ENCODE measurements at regions not wholly inside any gene's neighbourhood (a gene's known extent, or its start where the extent isn't known, plus 50 kb on each side); places are given as distances from the start of the nearest gene placed in this dataset.

DNA sequence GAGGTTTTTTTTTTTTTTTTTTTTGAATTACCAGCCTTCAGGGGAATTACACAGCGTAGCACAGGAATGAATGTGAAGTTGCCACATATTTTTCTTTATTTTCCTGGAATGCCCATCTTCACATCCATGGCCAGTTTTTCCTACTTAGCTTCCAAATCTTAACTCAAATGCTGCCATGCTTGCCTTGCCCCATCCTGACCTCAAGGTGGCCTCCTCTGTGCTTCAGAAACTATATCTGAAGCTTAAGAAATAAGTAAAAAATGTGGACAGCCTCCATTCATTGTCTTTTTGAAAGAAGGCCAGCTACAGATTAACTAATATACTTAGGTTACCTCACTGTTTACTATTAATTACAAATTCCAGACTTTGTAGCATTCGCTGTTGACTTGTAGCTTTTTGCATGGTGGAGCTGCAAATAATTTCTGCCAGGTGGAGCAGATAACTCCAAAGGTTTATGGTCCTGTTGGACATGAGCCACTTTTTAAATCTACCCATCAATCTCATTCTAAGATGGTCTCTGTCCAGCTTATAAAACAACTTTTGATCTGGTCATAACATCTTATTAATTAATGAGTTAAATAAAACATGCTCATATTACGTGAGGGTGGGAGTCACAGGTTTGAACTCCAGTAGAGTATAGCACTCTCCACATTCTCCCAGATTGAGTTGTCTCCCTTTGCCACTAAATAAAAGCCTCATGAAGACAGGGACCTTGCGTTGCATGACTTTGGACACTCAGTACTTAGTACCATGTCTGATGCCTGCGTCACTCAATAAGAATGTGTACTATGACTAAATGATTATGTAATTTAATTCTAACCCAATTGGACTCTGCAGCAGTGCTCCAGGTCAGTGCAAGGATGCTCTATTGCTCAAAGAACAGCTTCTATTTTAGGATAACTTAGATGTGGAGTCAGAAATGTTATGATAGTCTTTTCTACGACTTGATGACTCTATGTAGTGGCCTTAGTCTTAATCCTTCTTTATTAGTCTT is 678.6 kb upstream of the CITED2 start:
- intact Hi-C loops (cut with micrococcal nuclease), result no loop called here

- intact Hi-C loops (cut with micrococcal nuclease), result no loop called here
Observed at GRCh38 chr6:140051521-140052512, 677.4 kb upstream of the CITED2 start.

DNA sequence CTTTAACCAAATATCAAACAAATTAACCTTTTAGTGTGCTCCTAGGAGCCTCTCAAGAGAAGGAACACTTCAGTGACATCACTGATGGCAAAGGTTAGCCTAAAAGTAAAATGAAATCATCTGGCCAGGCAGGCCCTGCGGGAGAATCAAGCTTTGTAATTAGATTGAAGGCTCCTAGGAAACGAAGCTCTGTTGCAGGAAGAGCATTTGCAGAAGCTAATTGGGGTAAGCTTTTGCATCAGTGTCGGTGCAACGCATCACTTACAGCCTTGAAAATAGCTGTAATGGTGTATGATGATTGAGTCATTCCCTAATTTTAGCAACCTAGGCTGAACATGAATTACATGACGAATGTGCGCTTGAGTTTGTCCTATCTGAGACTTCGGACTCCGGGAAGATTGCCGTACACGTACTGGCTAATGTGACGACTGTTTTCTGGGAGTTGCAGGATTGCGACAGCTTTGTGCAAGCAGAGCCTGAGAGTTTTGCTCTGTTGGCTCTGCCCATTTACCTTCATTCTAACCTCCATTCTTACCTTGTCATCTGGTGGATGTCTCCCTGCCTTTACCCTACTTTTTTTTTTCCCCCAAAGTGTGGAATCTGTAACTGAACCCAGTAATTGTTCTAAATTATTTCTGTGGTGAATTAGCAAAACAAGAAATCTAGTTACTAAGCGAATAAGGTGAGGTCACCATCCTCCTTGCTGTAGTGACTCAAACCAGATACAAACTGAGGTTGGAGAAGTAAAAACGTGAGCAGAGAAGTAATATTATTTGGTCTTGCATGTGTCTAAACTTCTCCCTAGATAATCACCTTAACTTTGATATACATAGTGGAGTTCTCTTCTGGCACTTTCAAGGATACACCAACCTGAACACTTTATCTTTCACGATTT is 675.9 kb upstream of the CITED2 start:
- intact Hi-C loops (cut with micrococcal nuclease), result no loop called here

GRCh38 chr6:140049251-140049650 is 674.8 kb upstream of the CITED2 start:
- intact Hi-C loops (cut with micrococcal nuclease), result no loop called here

DNA sequence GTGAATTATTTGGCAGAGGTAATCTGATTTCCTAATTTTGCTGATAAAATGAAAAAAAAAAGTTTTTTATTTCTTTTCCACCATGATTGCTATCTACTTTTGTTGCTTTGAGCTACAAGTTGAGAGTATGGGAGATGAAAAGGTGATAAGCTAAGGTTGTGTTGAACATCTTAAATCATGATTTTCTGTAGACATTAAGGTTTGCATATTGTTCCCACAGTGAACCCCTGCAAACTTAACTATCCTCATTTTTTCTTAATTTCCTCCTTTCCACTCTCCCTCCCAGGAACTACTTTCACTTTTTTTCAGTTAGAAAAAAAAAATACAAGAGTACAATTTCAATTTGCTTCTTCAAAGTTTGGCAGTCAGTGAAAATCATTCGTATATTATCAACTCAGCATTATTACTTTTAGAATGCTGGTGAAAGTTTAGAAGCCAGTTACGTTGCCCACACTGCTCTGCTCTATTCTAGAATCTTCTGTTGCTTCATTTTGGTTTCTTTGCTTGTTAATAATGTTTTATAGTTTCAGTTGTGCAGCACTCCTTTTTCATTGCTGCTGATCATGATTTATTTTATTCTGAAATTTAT is 673.8 kb upstream of the CITED2 start:
- intact Hi-C loops (cut with micrococcal nuclease), result no loop called here

DNA sequence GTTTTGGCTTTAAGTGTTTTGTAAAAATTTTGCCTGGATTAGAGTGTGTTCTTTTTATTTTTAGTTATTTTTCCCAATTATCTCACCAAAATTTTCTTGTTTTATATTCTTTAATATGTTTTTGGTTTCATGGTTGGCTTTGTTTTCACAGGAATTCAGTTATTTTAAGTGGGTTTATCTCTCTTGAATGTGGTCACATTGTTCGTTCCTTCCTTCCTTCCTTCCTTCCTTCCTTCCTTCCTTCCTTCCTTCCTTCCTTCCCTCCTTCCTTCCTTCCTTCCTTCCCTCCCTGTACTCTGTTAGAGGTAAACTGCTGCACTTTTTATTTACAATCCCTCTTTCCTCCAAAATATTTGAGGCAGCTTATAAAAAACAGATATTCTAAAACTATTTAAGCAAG is 672.9 kb upstream of the CITED2 start:
- intact Hi-C loops (cut with micrococcal nuclease), result no loop called here

DNA sequence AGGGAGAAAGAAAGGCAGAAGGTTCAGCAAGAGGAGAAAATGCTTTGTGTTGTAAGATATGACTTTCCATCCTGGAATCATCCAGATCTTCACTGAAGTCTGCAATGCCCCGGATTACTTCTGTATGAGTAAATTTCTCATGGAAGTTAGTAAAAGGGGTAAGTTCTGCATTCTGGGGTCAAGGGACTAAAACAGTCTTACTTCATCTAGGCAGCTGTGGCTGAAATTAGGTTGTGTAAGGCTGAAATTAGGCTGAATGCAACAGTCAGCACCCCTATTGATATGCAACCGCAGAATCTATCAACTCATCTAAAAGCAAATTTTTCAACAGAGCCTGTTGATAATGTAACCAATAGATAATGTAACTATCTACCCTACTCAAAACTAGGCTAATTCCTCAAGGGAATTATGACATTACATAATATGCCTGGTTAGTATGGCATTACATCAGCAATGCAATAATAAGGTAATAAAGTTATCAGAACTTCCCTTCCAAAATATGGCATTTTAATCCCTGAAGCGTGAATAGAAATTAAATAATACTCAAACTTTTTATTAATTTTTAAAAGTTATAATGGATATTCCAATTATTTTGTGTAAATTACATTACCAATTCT is 671.7 kb upstream of the CITED2 start:
- intact Hi-C loops (cut with micrococcal nuclease), result no loop called here

DNA sequence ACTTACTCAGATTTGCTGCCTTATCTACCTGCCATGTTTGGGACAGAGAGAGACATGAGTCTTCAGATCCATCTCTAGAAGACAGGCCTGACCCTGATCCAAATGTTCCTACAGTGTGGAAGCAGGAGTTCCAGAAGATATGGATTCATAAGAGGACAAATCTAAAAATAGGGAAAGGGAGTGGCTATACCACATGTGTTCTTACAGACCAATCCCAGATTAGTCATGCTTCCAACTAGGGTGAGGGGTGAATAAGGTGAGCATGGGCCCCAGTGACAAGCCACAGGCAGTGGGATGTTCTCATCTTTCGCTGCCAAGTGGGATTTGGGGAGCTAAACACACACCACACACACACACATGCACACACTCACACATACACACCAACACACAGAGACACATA is 670.7 kb upstream of the CITED2 start:
- intact Hi-C loops (cut with micrococcal nuclease), result no loop called here

- intact Hi-C loops (cut with micrococcal nuclease), result no loop called here
Observed at GRCh38 chr6:140044626-140045025, 670.2 kb upstream of the CITED2 start.

DNA sequence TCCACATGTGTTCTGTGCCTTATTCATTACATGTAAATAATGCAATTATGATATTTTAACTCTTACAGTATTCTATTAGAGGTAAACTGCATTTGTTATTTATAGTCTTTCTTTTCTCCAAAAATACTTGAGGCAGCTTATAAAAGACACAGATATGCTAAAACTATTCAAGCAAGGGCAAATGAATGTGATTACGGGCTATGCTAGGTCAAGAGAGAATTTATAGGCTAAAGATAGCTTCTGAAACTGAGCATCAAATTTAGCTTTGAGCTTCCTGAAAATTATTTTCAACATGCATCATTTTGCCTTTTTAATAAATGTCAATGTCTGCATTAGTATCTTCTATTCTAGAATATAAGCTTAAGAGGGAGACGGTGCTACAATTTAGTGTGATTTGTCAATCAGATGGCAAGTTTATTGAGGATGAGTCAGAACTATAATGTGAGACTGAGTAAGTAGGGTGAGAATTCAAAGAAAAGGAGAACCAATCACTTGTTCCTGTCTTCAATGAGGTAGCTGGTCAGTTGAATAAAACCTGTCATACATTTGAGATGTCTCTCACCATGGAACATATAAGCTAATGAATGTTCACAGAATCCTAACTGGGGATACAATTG is 669.4 kb upstream of the CITED2 start:
- intact Hi-C loops (cut with micrococcal nuclease), result no loop called here

DNA sequence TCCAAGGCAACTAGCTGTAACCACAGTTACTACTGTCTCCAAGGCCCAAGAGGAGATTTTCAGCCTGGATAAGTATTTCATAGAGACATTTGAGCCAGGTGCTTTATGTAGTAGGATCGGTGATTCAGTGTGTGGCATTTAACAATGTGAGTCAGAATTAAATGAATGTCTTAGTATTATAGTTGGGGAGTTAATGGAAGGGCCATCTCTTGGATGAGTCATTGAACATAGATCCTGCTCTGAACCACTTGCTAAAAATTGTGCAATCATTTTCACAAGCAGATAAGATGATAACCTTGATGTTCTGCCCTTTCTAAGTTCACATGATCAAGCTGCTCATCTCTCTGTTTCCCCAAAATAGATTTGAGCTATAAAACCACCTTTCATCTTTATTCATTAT is 668.9 kb upstream of the CITED2 start:
- intact Hi-C loops (cut with micrococcal nuclease), result no loop called here

DNA sequence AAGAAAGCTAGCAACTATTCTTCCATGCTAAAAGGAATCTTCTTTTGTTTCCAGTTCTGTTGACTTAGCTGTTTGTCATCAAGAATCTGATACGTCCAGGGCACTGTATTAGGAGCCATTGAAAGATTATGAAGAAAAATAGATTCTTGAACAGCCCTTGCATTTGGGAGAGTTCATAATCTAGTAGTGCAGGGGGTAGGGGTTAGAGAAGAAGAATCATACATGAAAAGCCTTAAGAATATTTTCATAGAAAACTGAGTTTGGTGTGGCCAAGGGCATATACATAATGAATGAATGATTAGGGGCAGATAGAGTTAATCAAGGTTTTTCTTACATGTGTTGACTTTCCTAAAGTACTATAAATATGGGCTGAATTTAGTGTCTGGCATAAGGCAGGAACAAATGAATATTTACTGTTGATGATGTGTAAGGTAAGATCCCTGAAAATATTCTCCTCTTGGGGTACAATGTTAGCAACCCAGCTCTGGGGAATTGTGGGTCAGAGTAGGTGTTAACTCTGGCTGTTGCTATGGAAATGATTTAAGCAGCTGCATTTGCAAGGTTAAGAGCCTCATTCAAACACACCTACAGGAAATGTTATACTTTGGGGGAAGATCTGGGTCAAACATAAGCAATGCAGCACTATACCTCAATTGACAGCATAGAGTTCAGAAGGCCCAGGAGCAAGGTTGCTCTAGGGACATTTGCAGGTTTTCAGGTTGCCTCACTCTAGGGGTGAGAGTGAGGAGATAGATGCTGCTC is 667.3 kb upstream of the CITED2 start:
- intact Hi-C loops (cut with micrococcal nuclease), result no loop called here

DNA sequence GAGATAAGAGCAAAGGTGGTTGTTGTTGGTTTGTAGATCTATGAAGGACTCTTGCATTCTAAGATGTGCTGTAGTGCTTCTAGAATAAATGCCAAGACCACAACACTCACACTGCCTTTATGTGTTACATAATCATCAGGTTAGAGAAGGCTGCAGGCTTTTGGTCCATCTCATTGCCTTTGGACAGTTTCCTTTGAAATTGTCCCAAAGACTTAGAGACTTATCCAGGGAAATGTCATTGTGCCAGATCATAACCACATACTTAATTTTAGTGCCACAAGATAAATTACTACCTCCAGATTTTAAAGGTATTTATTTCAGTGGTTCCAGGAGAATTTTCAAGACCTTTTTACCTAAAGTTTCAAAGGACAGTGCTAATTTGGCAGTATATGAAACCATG is 666.6 kb upstream of the CITED2 start:
- intact Hi-C loops (cut with micrococcal nuclease), result no loop called here

- intact Hi-C loops (cut with micrococcal nuclease), result no loop called here
Observed at GRCh38 chr6:140040396-140040795, 665.9 kb upstream of the CITED2 start.

- intact Hi-C loops (cut with micrococcal nuclease), result no loop called here
Observed at GRCh38 chr6:140039364-140039763, 664.9 kb upstream of the CITED2 start.

DNA sequence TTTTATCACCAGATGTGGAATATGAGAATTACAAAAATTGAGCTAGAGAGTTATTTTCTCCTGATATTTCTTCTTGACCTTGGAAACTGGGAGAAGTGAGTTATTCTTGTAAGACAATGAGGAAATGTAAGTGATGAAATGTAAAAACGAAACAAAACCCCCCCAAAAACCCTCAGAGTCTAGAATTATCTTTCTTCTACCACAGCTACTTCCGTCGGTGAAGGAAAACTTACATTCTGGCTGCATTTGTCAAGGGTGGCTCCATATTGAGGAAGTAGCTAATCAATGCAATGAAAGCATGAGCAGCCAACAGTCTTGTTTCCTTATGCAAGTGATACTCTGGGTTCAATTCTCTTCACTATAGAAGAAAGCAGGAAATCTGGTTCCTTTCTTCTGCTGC is 661.7 kb upstream of the CITED2 start:
- intact Hi-C loops (cut with micrococcal nuclease), result no loop called here

DNA sequence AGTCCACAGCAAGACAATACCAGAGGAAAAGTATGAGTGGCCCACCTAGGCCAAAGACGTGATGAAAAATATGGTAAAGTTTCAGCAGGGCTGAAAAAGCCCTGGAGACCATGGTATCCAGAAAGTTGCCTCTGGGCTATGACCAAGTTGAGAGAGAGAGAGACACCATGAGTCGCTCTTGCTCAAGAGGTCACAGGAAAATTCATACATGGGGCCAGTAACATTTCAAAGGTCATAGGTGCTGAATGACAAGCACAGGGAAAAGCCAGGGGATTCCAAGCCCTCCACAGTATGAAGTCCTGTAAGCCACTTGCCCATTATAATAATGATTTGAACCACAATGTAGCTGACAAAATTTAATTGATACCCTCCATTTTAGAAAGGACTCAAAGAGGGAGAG is 657.7 kb upstream of the CITED2 start:
- intact Hi-C loops (cut with micrococcal nuclease), result no loop called here

- intact Hi-C loops (cut with micrococcal nuclease), result no loop called here
Observed at GRCh38 chr6:140029551-140029950, 655.1 kb upstream of the CITED2 start.

DNA sequence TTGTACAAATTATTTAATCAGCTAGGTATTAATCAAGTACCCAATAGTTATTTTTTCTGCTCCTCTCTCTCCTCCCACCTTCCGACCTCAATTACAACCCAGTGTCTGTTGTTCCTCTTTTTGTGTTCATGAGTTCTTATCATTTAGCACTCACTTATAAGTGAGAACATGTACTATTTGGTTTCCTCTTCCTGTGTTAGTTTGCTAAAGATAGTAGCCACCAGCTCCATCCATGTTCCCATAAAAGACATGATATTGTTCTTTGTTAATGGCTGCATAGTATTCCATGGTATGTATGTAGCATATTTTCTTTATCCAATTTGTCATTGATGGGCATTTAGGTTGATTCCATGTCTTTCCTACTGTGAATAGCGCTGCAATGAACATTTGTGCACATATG is 652.8 kb upstream of the CITED2 start:
- intact Hi-C loops (cut with micrococcal nuclease), result no loop called here

Data from T-helper 2 cell treated with Interferon-gamma antibody and Interleukin-4, amounts not matched to agents 100 ng/mL and 5 ng/mL, for 36 hours (primary cell).